B cell (primary cell): ENCODE measurements at regions not wholly inside any gene's neighbourhood (a gene's known extent, or its start where the extent isn't known, plus 50 kb on each side); places are given as distances from the start of the nearest gene placed in this dataset.

Experiments
- ATAC-seq: fragments of 200-7000 bp; cut with Tn5 transposase; one replicate; pipeline ENCODE4 v1.10.0; 2021; ENCODE audit warnings: low read depth, mild to moderate bottlenecking, moderate number of reproducible peaks, moderate library complexity
- CTCF ChIA-PET: fragments of 350-600 bp; sonication (Branson Sonifier 250); formaldehyde crosslinking; loops from one replicate; lab custom pipeline; 2021; ENCODE audit warnings: antibody characterized with exemption, inconsistent platforms; lab: Charles Lee
- POLR2A ChIA-PET: fragments of 350-600 bp; sonication (Branson Sonifier 250); formaldehyde crosslinking; loops from one replicate; lab custom pipeline; 2021; ENCODE audit warnings: antibody characterized with exemption; lab: Charles Lee
- DNase-seq: peaks from one replicate; pipeline ENCODE4 v3.0.0; 2013
- H2AFZ ChIP-seq: 2 replicates; pipeline ENCODE4 v1.6.1; 2012; ENCODE audit warnings: mild to moderate bottlenecking, low read depth, low read length; ENCODE audit not compliant: insufficient read depth, poor library complexity, severe bottlenecking
- H3K27ac ChIP-seq, 2 donors: 1 replicate in 1 of 2; 2 replicates in 1 of 2; pipeline ENCODE4 v1.5.1; 2012 to 2013; ENCODE audit warnings: low read length in 2 of 2, mild to moderate bottlenecking in 2 of 2, moderate library complexity in 1 of 2
- H3K27me3 ChIP-seq, 4 experiments: fragments of 200-600 bp in 1 of 4; sonication (generic) in 1 of 4; replicated peaks in 1 of 4; 1 replicate in 2 of 4; 2 replicates in 2 of 4; pipeline versions ENCODE4 v1.6.1 to v1.7.0; 2013 to 2016; ENCODE audit warnings: low read length in 3 of 4, mild to moderate bottlenecking in 2 of 4, mixed read lengths in 1 of 4, moderate library complexity in 1 of 4; ENCODE audit not compliant: insufficient read depth in 4 of 4, control insufficient read depth in 3 of 4; ENCODE audit errors: control extremely low read depth in 1 of 4
- H3K36me3 ChIP-seq, 2 experiments: replicated peaks in 1 of 2; 1 replicate in 1 of 2; 2 replicates in 1 of 2; pipeline versions ENCODE4 v1.6.1 to v1.7.1; 2013; ENCODE audit warnings: low read length in 1 of 2; ENCODE audit not compliant: insufficient read depth in 2 of 2, control insufficient read depth in 1 of 2; ENCODE audit errors: control extremely low read depth in 1 of 2, extremely low read depth in 1 of 2
- H3K4me1 ChIP-seq, 2 donors: fragments of 200-600 bp in 1 of 2; sonication (generic) in 1 of 2; 1 replicate in 1 of 2; 2 replicates in 1 of 2; pipeline versions ENCODE4 v1.5.1 to v1.6.1; 2013 to 2017; ENCODE audit warnings: low read length in 2 of 2; ENCODE audit not compliant: control insufficient read depth in 2 of 2, insufficient read depth in 2 of 2
- H3K4me2 ChIP-seq: replicated peaks from 2 replicates; pipeline ENCODE3; 2012; ENCODE audit warnings: mild to moderate bottlenecking, low read depth, low read length; ENCODE audit not compliant: poor library complexity, severe bottlenecking
- H3K4me3 ChIP-seq, 5 experiments: fragments of 200-600 bp in 1 of 5; sonication (generic) in 1 of 5; 1 replicate in 3 of 5; 2 replicates in 2 of 5; pipeline versions ENCODE4 v1.5.1 to v1.7.0; 2011 to 2016; ENCODE audit warnings: low read length in 4 of 5, mild to moderate bottlenecking in 4 of 5, low read depth in 2 of 5, control low read depth in 1 of 5, moderate library complexity in 1 of 5; ENCODE audit not compliant: insufficient read depth in 1 of 5; ENCODE audit errors: control extremely low read depth in 1 of 5, extremely low read depth in 1 of 5
- H3K79me2 ChIP-seq: fragments of 200-600 bp; sonication (generic); one replicate; pipeline ENCODE4 v1.6.0; 2016; ENCODE audit warnings: low read length; ENCODE audit not compliant: control insufficient read depth, insufficient read depth
- H3K9ac ChIP-seq: fragments of 200-600 bp; sonication (generic); 2 replicates; pipeline ENCODE4 v1.6.1; 2017; ENCODE audit warnings: mild to moderate bottlenecking, low read length, moderate library complexity
- H3K9me3 ChIP-seq, 3 donors: one replicate each; pipeline versions ENCODE4 v1.6.1 to v1.7.1; 2013; ENCODE audit warnings: low read length in 2 of 3; ENCODE audit not compliant: control insufficient read depth in 2 of 3, insufficient read depth in 1 of 3; ENCODE audit errors: control extremely low read depth in 1 of 3
- H4K20me1 ChIP-seq: 2 replicates; pipeline ENCODE4 v1.6.0; 2012; ENCODE audit warnings: mild to moderate bottlenecking, low read length; ENCODE audit not compliant: insufficient read depth, control insufficient read depth, poor library complexity, severe bottlenecking
- H3K27ac Mint-ChIP-seq: one replicate; pipeline ENCODE4 v1.8.0; 2021; ENCODE audit warnings: mixed read lengths
- H3K27me3 Mint-ChIP-seq: one replicate; pipeline ENCODE4 v1.8.0; 2021; ENCODE audit warnings: mixed read lengths
- H3K4me1 Mint-ChIP-seq: one replicate; pipeline ENCODE4 v1.8.0; 2021; ENCODE audit warnings: mixed read lengths
- H3K4me3 Mint-ChIP-seq: one replicate; pipeline ENCODE4 v1.8.0; 2021; ENCODE audit warnings: mixed read lengths
- H3K9me3 Mint-ChIP-seq: one replicate; pipeline ENCODE4 v1.8.0; 2022; ENCODE audit warnings: mixed read lengths; ENCODE audit not compliant: insufficient read depth
- CTCF ChIP-seq: fragments of 200-600 bp; IDR thresholded peaks from one replicate; pipeline ENCODE4 v1.8.0; 2022; ENCODE audit warnings: antibody characterized with exemption, mild to moderate bottlenecking
- EZH2 ChIP-seq: IDR thresholded peaks from 2 replicates; pipeline ENCODE4 v1.6.1; 2012; ENCODE audit warnings: borderline replicate concordance, low read depth, mild to moderate bottlenecking, moderate library complexity, low read length; ENCODE audit not compliant: insufficient read depth, poor library complexity, severe bottlenecking
- WGBS: methylation state at CpG from one replicate; pipeline ENCODE4 v1.1.5; 2013; ENCODE audit warnings: missing lambda C conversion rate; ENCODE audit not compliant: insufficient coverage; 5-methylcytosine and 5-hydroxymethylcytosine counted together
- intact Hi-C: fragments of 100-400 bp; cut with micrococcal nuclease; formaldehyde crosslinking; loops from one replicate; pipeline ENCODE4 v1.10.0; 2022

- WGBS = 100% methylated on average over 10 of the region's 12 CpGs
- POLR2A ChIA-PET = no interaction called here
- Mint-ChIP-seq H3K27me3 (peaks cover 3% of the 10 kb centered on the region), H3K9me3 (no peaks in the 10 kb centered on the region), H3K4me1 (peaks cover 8% of the 10 kb centered on the region), H3K27ac (no peak overlapping the region), H3K4me3 (no peak overlapping the region)
- H3K4me1 ChIP-seq = peaks cover 6 to 9% of the 10 kb centered on the region in 2 donors
- ATAC-seq = no peak
- H3K9me3 ChIP-seq = peaks cover 0 to 3% (median 0%) of the 10 kb centered on the region in 3 donors
- no peak overlapping the region for H3K4me3 ChIP-seq
- H4K20me1 ChIP-seq = no peaks in the 10 kb centered on the region
- no peak overlapping the region for H3K27ac ChIP-seq
- no peak for TF ChIP-seq EZH2
- no peak for TF ChIP-seq CTCF
- H2AFZ ChIP-seq = no peak overlapping the region
- no peak overlapping the region for H3K9ac ChIP-seq
- no peak for DNase-seq
- H3K36me3 ChIP-seq = no peaks in the 10 kb centered on the region
- CTCF ChIA-PET = interaction anchor here (0.5 kb wide), 2 partner anchors 254 to 745 kb away, joined by 4 read pairs; no protein-coding TSS in a partner anchor
- intact Hi-C loops = no loop called here
- peaks cover 0 to 3% (median 0%) of the 10 kb centered on the region in 4 experiments for H3K27me3 ChIP-seq
- H3K4me2 ChIP-seq = no peak overlapping the region
- H3K79me2 ChIP-seq = no peaks in the 10 kb centered on the region
Measured at GRCh38 chr15:70353606-70354345, 256.1 kb upstream of the TLE3 start.

- CTCF ChIA-PET = no interaction called here
- Histone ChIP-seq H3K9ac (no peak overlapping the region), H2AFZ (no peak overlapping the region), H3K36me3 (no peaks in the 10 kb centered on the region), H3K27ac (no peak overlapping the region), H3K4me2 (no peak overlapping the region), H3K9me3 (peaks cover 0 to 3% (median 0%) of the 10 kb centered on the region in 3 donors), H3K4me1 (peaks cover 6 to 17% of the 10 kb centered on the region in 2 donors), H3K79me2 (no peaks in the 10 kb centered on the region), H3K4me3 (no peak overlapping the region), H3K27me3 (peaks cover 0 to 6% (median 3%) of the 10 kb centered on the region in 4 experiments), H4K20me1 (no peaks in the 10 kb centered on the region)
- DNase-seq (no peak), ATAC-seq (no peak)
- Mint-ChIP-seq H3K27ac (no peak overlapping the region), H3K27me3 (peaks cover 3% of the 10 kb centered on the region), H3K4me1 (peaks cover 12% of the 10 kb centered on the region), H3K4me3 (no peak overlapping the region), H3K9me3 (no peaks in the 10 kb centered on the region)
- intact Hi-C loops = no loop called here
- 92% methylated on average over 2 of the region's 3 CpGs for WGBS
- TF ChIP-seq CTCF (no peak), EZH2 (no peak)
- POLR2A ChIA-PET = no interaction called here
Measured at GRCh38 chr15:70351941-70352774, 254.4 kb upstream of the TLE3 start.
